C4-2B (cell line): ENCODE measurements at regions not wholly inside any gene's neighbourhood (a gene's known extent, or its start where the extent isn't known, plus 50 kb on each side); places are given as distances from the start of the nearest gene placed in this dataset.

Experiments used
- ZFX ChIP-seq: fragments of 450-650 bp; IDR thresholded peaks from 2 replicates; pipeline ENCODE4 v1.6.1; 2017
- TF ChIP-seq, protein P1 (sequence below): fragments of 450-650 bp; conservative IDR thresholded peaks from 2 replicates; pipeline ENCODE4 v1.5.1; 2017; ENCODE audit warnings: mild to moderate bottlenecking

GRCh38 chr18:55097456-55098170 lies 138.4 kb upstream of the CCDC68 start:
- TF ChIP-seq, protein P1, sequence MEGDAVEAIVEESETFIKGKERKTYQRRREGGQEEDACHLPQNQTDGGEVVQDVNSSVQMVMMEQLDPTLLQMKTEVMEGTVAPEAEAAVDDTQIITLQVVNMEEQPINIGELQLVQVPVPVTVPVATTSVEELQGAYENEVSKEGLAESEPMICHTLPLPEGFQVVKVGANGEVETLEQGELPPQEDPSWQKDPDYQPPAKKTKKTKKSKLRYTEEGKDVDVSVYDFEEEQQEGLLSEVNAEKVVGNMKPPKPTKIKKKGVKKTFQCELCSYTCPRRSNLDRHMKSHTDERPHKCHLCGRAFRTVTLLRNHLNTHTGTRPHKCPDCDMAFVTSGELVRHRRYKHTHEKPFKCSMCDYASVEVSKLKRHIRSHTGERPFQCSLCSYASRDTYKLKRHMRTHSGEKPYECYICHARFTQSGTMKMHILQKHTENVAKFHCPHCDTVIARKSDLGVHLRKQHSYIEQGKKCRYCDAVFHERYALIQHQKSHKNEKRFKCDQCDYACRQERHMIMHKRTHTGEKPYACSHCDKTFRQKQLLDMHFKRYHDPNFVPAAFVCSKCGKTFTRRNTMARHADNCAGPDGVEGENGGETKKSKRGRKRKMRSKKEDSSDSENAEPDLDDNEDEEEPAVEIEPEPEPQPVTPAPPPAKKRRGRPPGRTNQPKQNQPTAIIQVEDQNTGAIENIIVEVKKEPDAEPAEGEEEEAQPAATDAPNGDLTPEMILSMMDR: no peak
- no peak for TF ChIP-seq ZFX
